ENCODE measurements at regions not wholly inside any gene's neighbourhood (a gene's known extent, or its start where the extent isn't known, plus 50 kb on each side); places are given as distances from the start of the nearest gene placed in this dataset.

GRCh38 chrX:5042563-5042962, 1186.1 kb downstream of the NLGN4X start:
- no peak overlapping the region for H3K4me3 ChIP-seq (ENCODE audit: low read depth, low read length)
- DNase-seq (ENCODE audit: extremely low spot score), result no peak
- no peaks in the 10 kb centered on the region for H3K4me1 ChIP-seq (ENCODE audit: insufficient read depth)
- 92% methylated on average over 3 of the region's 3 CpGs for WGBS
- H3K27ac ChIP-seq (ENCODE audit: low read depth), result no peak overlapping the region
- no peaks in the 10 kb centered on the region for H3K36me3 ChIP-seq (ENCODE audit: insufficient read depth)

GRCh38 chrX:5031792-5032191, 1196.9 kb downstream of the NLGN4X start:
- 95% methylated on average over 7 of the region's 7 CpGs for WGBS
- DNase-seq (ENCODE audit: extremely low spot score), result no peak
- H3K4me3 ChIP-seq (ENCODE audit: low read depth, low read length), result no peak overlapping the region
- no peaks in the 10 kb centered on the region for H3K36me3 ChIP-seq (ENCODE audit: insufficient read depth)
- H3K4me1 ChIP-seq (ENCODE audit: insufficient read depth), result no peaks in the 10 kb centered on the region
- H3K27ac ChIP-seq (ENCODE audit: low read depth), result no peak overlapping the region

GRCh38 chrX:5015451-5015850, 1213.2 kb downstream of the NLGN4X start:
- Histone ChIP-seq H3K36me3 (ENCODE audit: insufficient read depth) (no peaks in the 10 kb centered on the region), H3K4me1 (ENCODE audit: insufficient read depth) (no peaks in the 10 kb centered on the region), H3K27ac (ENCODE audit: low read depth) (no peak overlapping the region), H3K4me3 (ENCODE audit: low read depth, low read length) (no peak overlapping the region)
- 79% methylated on average over 2 of the region's 2 CpGs for WGBS
- DNase-seq (ENCODE audit: extremely low spot score), result no peak

- 97% methylated on average over 1 of the region's 1 CpG for WGBS
These were observed 1233.8 kb downstream of the NLGN4X start for GRCh38 chrX:4994855-4995254.

GRCh38 chrX:4978613-4979012, 1250.1 kb downstream of the NLGN4X start:
- no peaks in the 10 kb centered on the region for H3K36me3 ChIP-seq (ENCODE audit: insufficient read depth)
- 71% methylated on average over 1 of the region's 1 CpG for WGBS
- H3K4me1 ChIP-seq (ENCODE audit: insufficient read depth), result no peaks in the 10 kb centered on the region
- H3K4me3 ChIP-seq (ENCODE audit: low read depth, low read length), result no peak overlapping the region
- H3K27ac ChIP-seq (ENCODE audit: low read depth), result no peak overlapping the region
- DNase-seq (ENCODE audit: extremely low spot score), result no peak

More at GRCh38 chrX:4994855-4995254, 1233.8 kb downstream of the NLGN4X start:
- H3K27ac ChIP-seq (ENCODE audit: low read depth), result no peak overlapping the region
- no peaks in the 10 kb centered on the region for H3K36me3 ChIP-seq (ENCODE audit: insufficient read depth)
- no peaks in the 10 kb centered on the region for H3K4me1 ChIP-seq (ENCODE audit: insufficient read depth)
- no peak for DNase-seq (ENCODE audit: extremely low spot score)
- no peak overlapping the region for H3K4me3 ChIP-seq (ENCODE audit: low read depth, low read length)

- no peak for DNase-seq (ENCODE audit: extremely low spot score)
- WGBS, result 33% methylated on average over 2 of the region's 2 CpGs
- no peaks in the 10 kb centered on the region for H3K36me3 ChIP-seq (ENCODE audit: insufficient read depth)
- no peaks in the 10 kb centered on the region for H3K4me1 ChIP-seq (ENCODE audit: insufficient read depth)
- no peak overlapping the region for H3K27ac ChIP-seq (ENCODE audit: low read depth)
- H3K4me3 ChIP-seq (ENCODE audit: low read depth, low read length), result no peak overlapping the region
These were observed 1257.0 kb downstream of the NLGN4X start for GRCh38 chrX:4971646-4972045.

- 78% methylated on average over 3 of the region's 3 CpGs for WGBS
- Histone ChIP-seq H3K4me1 (ENCODE audit: insufficient read depth) (no peaks in the 10 kb centered on the region), H3K4me3 (ENCODE audit: low read depth, low read length) (no peak overlapping the region), H3K36me3 (ENCODE audit: insufficient read depth) (no peaks in the 10 kb centered on the region), H3K27ac (ENCODE audit: low read depth) (no peak overlapping the region)
- DNase-seq (ENCODE audit: extremely low spot score), result no peak
These were observed 1250.7 kb upstream of the PRKX start for GRCh38 chrX:4964112-4964511.

- H3K4me3 ChIP-seq (ENCODE audit: low read depth, low read length), result no peak overlapping the region
- 89% methylated on average over 2 of the region's 2 CpGs for WGBS
- DNase-seq (ENCODE audit: extremely low spot score), result no peak
These were observed 1250.0 kb upstream of the PRKX start for GRCh38 chrX:4963432-4963831.

GRCh38 chrX:4944767-4945166, 1231.3 kb upstream of the PRKX start:
- Histone ChIP-seq H3K4me1 (ENCODE audit: insufficient read depth) (no peaks in the 10 kb centered on the region), H3K27ac (ENCODE audit: low read depth) (no peak overlapping the region), H3K36me3 (ENCODE audit: insufficient read depth) (no peaks in the 10 kb centered on the region), H3K4me3 (ENCODE audit: low read depth, low read length) (no peak overlapping the region)
- 75% methylated on average over 2 of the region's 2 CpGs for WGBS
- DNase-seq (ENCODE audit: extremely low spot score), result no peak

More at GRCh38 chrX:4963432-4963831, 1250.0 kb upstream of the PRKX start:
- H3K4me1 ChIP-seq (ENCODE audit: insufficient read depth), result no peaks in the 10 kb centered on the region
- H3K36me3 ChIP-seq (ENCODE audit: insufficient read depth), result no peaks in the 10 kb centered on the region
- no peak overlapping the region for H3K27ac ChIP-seq (ENCODE audit: low read depth)

GRCh38 chrX:4936315-4936714, 1222.9 kb upstream of the PRKX start:
- no peak overlapping the region for H3K27ac ChIP-seq (ENCODE audit: low read depth)
- 90% methylated on average over 2 of the region's 2 CpGs for WGBS

GRCh38 chrX:4935846-4936245, 1222.4 kb upstream of the PRKX start:
- 61% methylated on average over 2 of the region's 2 CpGs for WGBS
- no peak overlapping the region for H3K27ac ChIP-seq (ENCODE audit: low read depth)
- no peaks in the 10 kb centered on the region for H3K36me3 ChIP-seq (ENCODE audit: insufficient read depth)
- H3K4me1 ChIP-seq (ENCODE audit: insufficient read depth), result no peaks in the 10 kb centered on the region
- no peak overlapping the region for H3K4me3 ChIP-seq (ENCODE audit: low read depth, low read length)
- no peak for DNase-seq (ENCODE audit: extremely low spot score)

More at GRCh38 chrX:4936315-4936714, 1222.9 kb upstream of the PRKX start:
- Histone ChIP-seq H3K36me3 (ENCODE audit: insufficient read depth) (no peaks in the 10 kb centered on the region), H3K4me1 (ENCODE audit: insufficient read depth) (no peaks in the 10 kb centered on the region), H3K4me3 (ENCODE audit: low read depth, low read length) (no peak overlapping the region)
- no peak for DNase-seq (ENCODE audit: extremely low spot score)

- H3K36me3 ChIP-seq (ENCODE audit: insufficient read depth), result no peaks in the 10 kb centered on the region
- no peak overlapping the region for H3K27ac ChIP-seq (ENCODE audit: low read depth)
- DNase-seq (ENCODE audit: extremely low spot score), result no peak
- H3K4me3 ChIP-seq (ENCODE audit: low read depth, low read length), result no peak overlapping the region
- H3K4me1 ChIP-seq (ENCODE audit: insufficient read depth), result no peaks in the 10 kb centered on the region
- WGBS, result 50% methylated on average over 2 of the region's 2 CpGs
These were observed 1222.0 kb upstream of the PRKX start for GRCh38 chrX:4935401-4935800.

- no peak for DNase-seq (ENCODE audit: extremely low spot score)
- Histone ChIP-seq H3K36me3 (ENCODE audit: insufficient read depth) (no peaks in the 10 kb centered on the region), H3K4me1 (ENCODE audit: insufficient read depth) (no peaks in the 10 kb centered on the region), H3K27ac (ENCODE audit: low read depth) (no peak overlapping the region), H3K4me3 (ENCODE audit: low read depth, low read length) (no peak overlapping the region)
- WGBS, result 19% methylated on average over 5 of the region's 5 CpGs
These were observed 1219.3 kb upstream of the PRKX start for GRCh38 chrX:4932790-4933189.

- no peaks in the 10 kb centered on the region for H3K36me3 ChIP-seq (ENCODE audit: insufficient read depth)
- no peak overlapping the region for H3K4me3 ChIP-seq (ENCODE audit: low read depth, low read length)
- no peak for DNase-seq (ENCODE audit: extremely low spot score)
- no peaks in the 10 kb centered on the region for H3K4me1 ChIP-seq (ENCODE audit: insufficient read depth)
- no peak overlapping the region for H3K27ac ChIP-seq (ENCODE audit: low read depth)
- WGBS, result 19% methylated on average over 6 of the region's 6 CpGs
These were observed 1217.0 kb upstream of the PRKX start for GRCh38 chrX:4930426-4930825.

GRCh38 chrX:4925911-4926310, 1212.5 kb upstream of the PRKX start:
- no peak overlapping the region for H3K27ac ChIP-seq (ENCODE audit: low read depth)
- H3K4me1 ChIP-seq (ENCODE audit: insufficient read depth), result no peaks in the 10 kb centered on the region
- no peaks in the 10 kb centered on the region for H3K36me3 ChIP-seq (ENCODE audit: insufficient read depth)
- 88% methylated on average over 5 of the region's 5 CpGs for WGBS
- no peak for DNase-seq (ENCODE audit: extremely low spot score)
- no peak overlapping the region for H3K4me3 ChIP-seq (ENCODE audit: low read depth, low read length)
